Right lobe of liver (tissue), 6 donors: ENCODE measurements at regions not wholly inside any gene's neighbourhood (a gene's known extent, or its start where the extent isn't known, plus 50 kb on each side); places are given as distances from the start of the nearest gene placed in this dataset.

Experiments
- ATAC-seq, 4 donors: fragments of 200-7000 bp; cut with Tn5 transposase; one replicate each; pipeline ENCODE4 v1.9.1; 2020; ENCODE audit warnings: mild to moderate bottlenecking in 4 of 4, moderate library complexity in 4 of 4
- DNase-seq, 3 donors: peaks; one replicate each; pipeline ENCODE4 v3.0.0-alpha.2; 2020
- H3K27ac ChIP-seq, 3 donors: fragments of 200-600 bp; one replicate each; pipeline ENCODE4 v1.8.0; 2022
- H3K27me3 ChIP-seq, 2 donors: fragments of 200-600 bp; one replicate each; pipeline ENCODE4 v1.8.0; 2022
- H3K36me3 ChIP-seq, 4 donors: fragments of 200-600 bp; sonication (generic) in 1 of 4; one replicate each; pipeline versions ENCODE4 v1.5.1 to v1.8.0; 2017 to 2022; ENCODE audit warnings: control low read depth in 1 of 4
- H3K4me1 ChIP-seq, 4 donors: fragments of 200-600 bp; sonication (generic) in 1 of 4; one replicate each; pipeline versions ENCODE4 v1.5.1 to v1.8.0; 2017 to 2022; ENCODE audit warnings: control low read depth in 1 of 4
- H3K4me3 ChIP-seq, 3 donors: fragments of 200-600 bp; one replicate each; pipeline ENCODE4 v1.8.0; 2022
- H3K9me3 ChIP-seq, 4 donors: fragments of 200-600 bp; sonication (generic) in 1 of 4; one replicate each; pipeline versions ENCODE4 v1.5.1 to v1.8.0; 2017 to 2022; ENCODE audit warnings: control low read depth in 1 of 4
- CTCF ChIP-seq, 4 donors: fragments of 200-600 bp in 3 of 4; fragments of 450-650 bp in 1 of 4; IDR thresholded peaks; one replicate each; pipeline versions ENCODE4 v1.5.1 to v1.8.0; 2016 to 2022; ENCODE audit warnings: antibody characterized with exemption in 4 of 4, mild to moderate bottlenecking in 2 of 4
- POLR2A ChIP-seq: fragments of 450-650 bp; IDR thresholded peaks from one replicate; pipeline ENCODE4 v1.6.1; 2017; ENCODE audit warnings: antibody characterized with exemption, mild to moderate bottlenecking
- WGBS: methylation state at CpG from one replicate; pipeline ENCODE4 v1.1.6; 2018; ENCODE audit warnings: low coverage, low lambda C conversion rate; ENCODE audit not compliant: insufficient coverage; ENCODE audit errors: missing lambda C conversion rate; 5-methylcytosine and 5-hydroxymethylcytosine counted together
- intact Hi-C, 2 donors: fragments of 100-400 bp; cut with DNase I; formaldehyde crosslinking; loops; one replicate each; pipeline versions ENCODE4 v1.11.2 to v1.14.1; 2022
- donor health status: DM: no; HTN: yes; CAD: no.
- donor health status: DM: no; HTN: no; CAD: no.
- donor health status: DM: no; HTN: no; CAD: no.
- donor health status: DM: no; HTN: yes; CAD: no.
- donor health status: DM: no; HTN: yes; CAD: no.

DNA sequence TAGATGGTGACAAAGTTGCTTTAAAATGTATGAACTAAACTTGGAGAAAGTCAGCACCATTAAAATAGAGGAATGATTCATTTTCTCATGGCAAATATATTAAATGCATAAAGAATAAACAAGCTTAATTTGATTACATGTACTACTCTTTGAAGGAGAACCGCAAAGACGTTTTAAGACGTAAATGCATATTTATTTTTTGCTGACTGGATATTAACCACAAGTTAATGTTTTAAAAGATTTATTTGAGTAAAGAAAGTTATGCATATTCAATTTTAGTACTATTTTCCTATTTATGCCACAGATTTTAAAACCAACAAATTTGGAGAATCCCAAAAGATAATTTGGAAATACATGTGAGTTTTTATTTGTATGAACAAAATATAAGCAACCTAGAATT is 1121.9 kb downstream of the CDH8 start:
- Histone ChIP-seq H3K4me1 (no peaks in the 10 kb centered on the region), H3K4me3 (no peak overlapping the region), H3K27ac (no peak overlapping the region), H3K9me3 (no peaks in the 10 kb centered on the region), H3K36me3 (no peaks in the 10 kb centered on the region), H3K27me3 (no peaks in the 10 kb centered on the region)
- WGBS, result 71% methylated on average over 3 of the region's 3 CpGs
- intact Hi-C loops, result no loop called here
- DNase-seq, result no peak
- TF ChIP-seq POLR2A (no peak), CTCF (IDR thresholded peaks at IDR 0.05) (no peak)
- no peak for ATAC-seq

DNA sequence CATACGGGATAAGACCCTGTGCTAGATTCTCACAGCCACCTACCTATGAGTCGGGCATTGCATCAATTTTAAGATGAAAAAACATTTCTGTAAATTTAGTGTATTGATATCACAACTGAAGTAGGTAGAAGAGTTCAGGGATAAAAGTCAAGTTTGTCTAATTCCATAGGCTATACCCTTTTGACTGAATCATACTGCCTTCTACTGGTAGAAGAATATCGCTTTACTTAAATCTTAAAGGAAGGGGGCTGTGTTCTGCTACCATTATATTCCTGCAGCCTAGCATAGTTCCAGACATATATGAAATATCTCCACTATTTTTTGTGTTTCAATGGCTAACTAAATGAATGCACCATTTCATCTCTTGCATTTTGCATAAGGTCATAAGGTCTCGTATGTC is 1128.6 kb downstream of the CDH8 start:
- no peak overlapping the region for H3K27ac ChIP-seq
- no peaks in the 10 kb centered on the region for H3K9me3 ChIP-seq
- DNase-seq, result no peak
- no peaks in the 10 kb centered on the region for H3K27me3 ChIP-seq
- whole genome bisulfite sequencing, result 56% methylated on average over 4 of the region's 4 CpGs
- no peaks in the 10 kb centered on the region for H3K36me3 ChIP-seq
- intact Hi-C loops, result no loop called here
- H3K4me1 ChIP-seq, result no peaks in the 10 kb centered on the region
- no peak overlapping the region for H3K4me3 ChIP-seq
- TF ChIP-seq POLR2A (no peak), CTCF (IDR thresholded peaks at IDR 0.05) (no peak)
- ATAC-seq, result no peak

DNA sequence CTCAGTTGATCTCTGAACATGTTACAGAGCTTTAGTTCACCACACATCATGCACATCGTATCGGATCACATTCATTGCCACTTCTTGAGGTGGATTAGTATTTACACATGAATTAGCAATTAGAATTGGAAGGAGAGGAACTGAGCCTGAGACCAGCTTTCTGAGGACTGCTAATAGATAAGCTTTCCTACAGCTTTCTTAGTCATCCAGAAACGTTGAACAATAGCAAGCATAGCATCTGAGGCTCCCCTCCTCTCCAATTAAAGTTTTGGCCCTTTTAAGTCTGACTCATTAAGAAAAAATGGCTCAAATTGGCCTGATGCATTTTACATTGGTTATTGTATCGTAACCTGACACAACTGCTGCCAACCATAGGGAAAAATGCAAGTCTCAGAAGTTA is 1130.4 kb downstream of the CDH8 start:
- Histone ChIP-seq H3K36me3 (no peaks in the 10 kb centered on the region), H3K27ac (no peak overlapping the region), H3K27me3 (no peaks in the 10 kb centered on the region), H3K9me3 (no peaks in the 10 kb centered on the region), H3K4me3 (no peak overlapping the region), H3K4me1 (no peaks in the 10 kb centered on the region)
- DNase-seq, result no peak
- ATAC-seq, result no peak
- intact Hi-C loops, result no loop called here
- WGBS, result 38% methylated on average over 4 of the region's 4 CpGs
- TF ChIP-seq POLR2A, result no peak
- no peak for TF ChIP-seq CTCF (IDR thresholded peaks at IDR 0.05)

DNA sequence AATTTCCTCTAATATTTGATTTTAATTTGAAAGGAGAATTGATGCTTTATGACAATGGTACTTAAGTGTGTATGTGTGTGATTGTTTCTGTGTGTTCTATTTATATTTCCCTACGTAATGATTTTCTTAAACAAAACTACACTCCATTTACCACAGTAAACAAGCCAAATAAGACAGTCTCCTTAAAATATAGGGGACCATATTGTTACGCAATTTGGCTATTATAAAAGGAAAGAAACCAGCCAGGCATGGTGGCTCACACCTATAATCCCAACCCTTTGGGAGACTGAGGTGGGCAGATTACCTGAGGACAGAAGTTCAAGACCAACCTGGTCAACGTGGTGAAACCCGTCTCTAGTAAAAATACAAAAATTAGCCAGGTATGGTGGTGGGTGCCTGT is 1134.1 kb downstream of the CDH8 start:
- no peak for TF ChIP-seq CTCF (IDR thresholded peaks at IDR 0.05)
- no peak for TF ChIP-seq POLR2A
- DNase-seq (no peak), ATAC-seq (no peak)
- intact Hi-C loops, result no loop called here
- no peaks in the 10 kb centered on the region for H3K4me1 ChIP-seq
- 56% methylated on average over 4 of the region's 4 CpGs for WGBS
- H3K9me3 ChIP-seq, result no peaks in the 10 kb centered on the region
- no peak overlapping the region for H3K27ac ChIP-seq
- no peaks in the 10 kb centered on the region for H3K36me3 ChIP-seq
- H3K27me3 ChIP-seq, result no peaks in the 10 kb centered on the region
- H3K4me3 ChIP-seq, result no peak overlapping the region

GRCh38 chr16:60882816-60883215 is 1153.4 kb downstream of the CDH8 start:
- WGBS, result 40% methylated on average over 2 of the region's 2 CpGs
- peaks cover 0 to 4% (median 0%) of the 10 kb centered on the region in 4 donors for H3K9me3 ChIP-seq
- no peak for DNase-seq

More at GRCh38 chr16:60882816-60883215, 1153.4 kb downstream of the CDH8 start:
- no peaks in the 10 kb centered on the region for H3K4me1 ChIP-seq
- intact Hi-C loops, result no loop called here
- H3K27ac ChIP-seq, result no peak overlapping the region
- H3K4me3 ChIP-seq, result no peak overlapping the region
- ATAC-seq, result no peak
- no peaks in the 10 kb centered on the region for H3K36me3 ChIP-seq
- no peaks in the 10 kb centered on the region for H3K27me3 ChIP-seq
- no peak for TF ChIP-seq POLR2A
- no peak for TF ChIP-seq CTCF (IDR thresholded peaks at IDR 0.05)
